HEK293T (cell line): ENCODE measurements at regions not wholly inside any gene's neighbourhood (a gene's known extent, or its start where the extent isn't known, plus 50 kb on each side); places are given as distances from the start of the nearest gene placed in this dataset.
"Not testable (repeated sequence)": the region's sequence is repeated elsewhere in the genome, so short reads cannot be mapped to it uniquely, and the experiment has no call there.

ENCODE experiments used
- CTCF ChIA-PET: fragments of 350-600 bp; formaldehyde crosslinking; extraction: SDS; loops from one replicate; lab custom pipeline; 2021; ENCODE audit warnings: antibody characterized with exemption, inconsistent platforms; lab: Yijun Ruan, JAX
- POLR2A ChIA-PET: fragments of 350-600 bp; formaldehyde crosslinking; extraction: SDS; loops from one replicate; lab custom pipeline; 2020; ENCODE audit warnings: antibody characterized with exemption, inconsistent platforms; lab: Yijun Ruan, JAX
- DNase-seq: peaks from one replicate; pipeline ENCODE4 v3.0.0; 2012; ENCODE audit warnings: mixed read lengths; ENCODE audit errors: extremely low spot score
- ARNT ChIP-seq: fragments of 450-650 bp; IDR thresholded peaks from 2 replicates; pipeline ENCODE4 v1.6.1; 2017; ENCODE audit warnings: mild to moderate bottlenecking
- BHLHE40 ChIP-seq: fragments of 450-650 bp; IDR thresholded peaks from 2 replicates; pipeline ENCODE4 v1.6.1; 2016; ENCODE audit warnings: mild to moderate bottlenecking, moderate library complexity, borderline replicate concordance
- CTBP1 ChIP-seq: fragments of 450-650 bp; IDR thresholded peaks from 2 replicates; pipeline ENCODE4 v1.6.1; 2016; ENCODE audit warnings: borderline replicate concordance
- ELF4 ChIP-seq: fragments of 450-650 bp; IDR thresholded peaks from 2 replicates; pipeline ENCODE4 v1.6.1; 2017; ENCODE audit warnings: antibody characterized with exemption
- FOXA1 ChIP-seq: fragments of 450-650 bp; IDR thresholded peaks from 2 replicates; pipeline ENCODE4 v1.6.1; 2016; ENCODE audit warnings: mild to moderate bottlenecking
- FOXK2 ChIP-seq: fragments of 450-650 bp; IDR thresholded peaks from 2 replicates; pipeline ENCODE4 v1.6.1; 2016; ENCODE audit warnings: mild to moderate bottlenecking
- FOXM1 ChIP-seq: fragments of 450-650 bp; IDR thresholded peaks from 2 replicates; pipeline ENCODE4 v1.6.1; 2017; ENCODE audit warnings: mild to moderate bottlenecking, borderline replicate concordance
- HDGF ChIP-seq: fragments of 450-650 bp; IDR thresholded peaks from 2 replicates; pipeline ENCODE4 v1.6.1; 2017; ENCODE audit warnings: antibody characterized with exemption, borderline replicate concordance
- L3MBTL2 ChIP-seq: fragments of 450-650 bp; conservative IDR thresholded peaks from 2 replicates; pipeline ENCODE4 v1.6.1; 2016; ENCODE audit warnings: mild to moderate bottlenecking
- LEF1 ChIP-seq: fragments of 450-650 bp; IDR thresholded peaks from 2 replicates; pipeline ENCODE4 v1.6.1; 2017; ENCODE audit warnings: mild to moderate bottlenecking, borderline replicate concordance
- NFRKB ChIP-seq: fragments of 450-650 bp; IDR thresholded peaks from 2 replicates; pipeline ENCODE4 v1.6.1; 2016; ENCODE audit warnings: mild to moderate bottlenecking, moderate library complexity
- SP1 ChIP-seq: fragments of 450-650 bp; IDR thresholded peaks from 2 replicates; pipeline ENCODE4 v1.6.1; 2017
- SUZ12 ChIP-seq: fragments of 450-650 bp; IDR thresholded peaks from 2 replicates; pipeline ENCODE4 v1.6.1; 2016; ENCODE audit warnings: mild to moderate bottlenecking
- TARDBP ChIP-seq: fragments of 450-650 bp; IDR thresholded peaks from 2 replicates; pipeline ENCODE4 v1.6.1; 2016
- ZNF384 ChIP-seq: fragments of 450-650 bp; IDR thresholded peaks from 2 replicates; pipeline ENCODE4 v1.6.1; 2016
- TF ChIP-seq, protein P1 (sequence below): fragments of 450-650 bp; IDR thresholded peaks from 2 replicates; pipeline ENCODE4 v1.6.1; 2016

DNA sequence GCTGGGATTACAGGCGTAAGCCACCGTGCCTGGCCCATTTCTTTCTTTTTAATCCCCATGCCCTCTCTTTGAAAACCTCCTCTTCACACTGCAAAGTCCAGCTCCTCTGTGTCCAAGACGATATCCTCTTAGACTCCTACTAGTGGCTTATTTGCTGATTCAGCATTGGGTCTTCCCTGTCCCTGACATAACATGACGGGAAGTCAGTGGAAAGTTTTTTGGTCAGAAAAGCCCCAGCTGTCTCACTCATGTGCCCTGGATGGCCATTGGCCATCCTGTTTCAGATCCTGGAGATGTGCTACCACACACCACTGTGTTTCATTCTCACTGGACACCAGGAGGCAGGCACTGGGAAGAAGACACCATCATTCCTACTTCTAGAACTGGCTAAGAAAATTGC lies 102.6 kb upstream of the MED13L start:
- TF ChIP-seq ARNT (no peak), CTBP1 (no peak), L3MBTL2 (no peak), SP1 (no peak), NFRKB (no peak)

DNA sequence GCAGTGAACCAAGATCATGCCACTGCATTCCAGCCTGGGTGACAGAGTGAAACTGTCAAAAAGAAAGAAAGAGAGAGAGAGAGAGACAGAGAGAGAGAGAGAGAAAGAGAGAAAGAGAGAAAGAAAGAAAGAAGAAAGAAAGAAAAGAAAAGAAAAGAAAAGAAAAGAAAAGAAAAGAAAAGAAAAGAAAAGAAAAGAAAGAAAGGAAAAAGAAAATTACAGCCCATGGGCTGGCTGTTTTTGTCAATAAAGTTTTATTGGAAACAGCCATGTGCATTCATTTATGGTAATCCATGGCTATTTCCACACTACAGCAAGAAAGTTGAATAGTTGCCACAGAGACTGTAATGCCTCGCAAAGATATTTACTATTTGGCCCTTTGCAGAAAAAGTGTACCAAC lies 103.2 kb upstream of the MED13L start:
- CTCF ChIA-PET, POLR2A ChIA-PET, DNase-seq: not testable (repeated sequence)

More for the DNA sequence above, 102.6 kb upstream of the MED13L start:
- DNase-seq: no peak
- ChIA-PET POLR2A (no interaction called here), CTCF (interaction anchor here (0.7 kb wide), 1 partner anchor 62 kb away, joined by 4 read pairs; no protein-coding TSS in a partner anchor)

DNA sequence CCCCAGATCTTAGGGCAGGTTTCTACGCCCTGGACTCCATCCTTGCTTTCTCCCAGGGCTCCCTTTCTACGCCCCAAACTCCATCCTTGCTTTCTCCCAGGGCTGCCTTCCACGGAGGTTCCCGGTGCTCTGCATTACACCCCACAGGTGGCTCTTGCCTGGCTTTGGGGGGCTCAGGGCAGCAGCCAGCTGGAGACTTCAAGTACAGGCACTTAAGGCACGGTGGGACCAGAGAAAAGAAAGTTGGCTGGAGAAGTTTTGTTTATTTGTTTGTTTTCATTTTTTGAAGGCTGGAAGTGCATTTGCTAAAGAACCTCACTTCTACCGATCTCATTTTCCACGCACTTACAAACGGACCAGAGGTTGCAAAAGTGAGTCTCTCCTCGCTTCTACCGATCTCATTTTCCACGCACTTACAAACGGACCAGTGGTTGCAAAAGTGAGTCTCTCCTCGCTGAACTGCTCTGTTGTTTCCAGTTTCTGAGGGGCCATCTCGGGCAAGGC lies 103.8 kb upstream of the MED13L start:
- ChIA-PET POLR2A (no interaction called here), CTCF (no interaction called here)
- TF ChIP-seq, protein P1, sequence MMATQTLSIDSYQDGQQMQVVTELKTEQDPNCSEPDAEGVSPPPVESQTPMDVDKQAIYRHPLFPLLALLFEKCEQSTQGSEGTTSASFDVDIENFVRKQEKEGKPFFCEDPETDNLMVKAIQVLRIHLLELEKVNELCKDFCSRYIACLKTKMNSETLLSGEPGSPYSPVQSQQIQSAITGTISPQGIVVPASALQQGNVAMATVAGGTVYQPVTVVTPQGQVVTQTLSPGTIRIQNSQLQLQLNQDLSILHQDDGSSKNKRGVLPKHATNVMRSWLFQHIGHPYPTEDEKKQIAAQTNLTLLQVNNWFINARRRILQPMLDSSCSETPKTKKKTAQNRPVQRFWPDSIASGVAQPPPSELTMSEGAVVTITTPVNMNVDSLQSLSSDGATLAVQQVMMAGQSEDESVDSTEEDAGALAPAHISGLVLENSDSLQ: no peak
- no peak for TF ChIP-seq ELF4
- no peak for TF ChIP-seq HDGF
- no peak for TF ChIP-seq FOXK2
- TF ChIP-seq FOXM1: no peak
- no peak for TF ChIP-seq SUZ12
- no peak for TF ChIP-seq TARDBP
- TF ChIP-seq BHLHE40: no peak
- no peak for TF ChIP-seq NFRKB
- DNase-seq: no peak

DNA sequence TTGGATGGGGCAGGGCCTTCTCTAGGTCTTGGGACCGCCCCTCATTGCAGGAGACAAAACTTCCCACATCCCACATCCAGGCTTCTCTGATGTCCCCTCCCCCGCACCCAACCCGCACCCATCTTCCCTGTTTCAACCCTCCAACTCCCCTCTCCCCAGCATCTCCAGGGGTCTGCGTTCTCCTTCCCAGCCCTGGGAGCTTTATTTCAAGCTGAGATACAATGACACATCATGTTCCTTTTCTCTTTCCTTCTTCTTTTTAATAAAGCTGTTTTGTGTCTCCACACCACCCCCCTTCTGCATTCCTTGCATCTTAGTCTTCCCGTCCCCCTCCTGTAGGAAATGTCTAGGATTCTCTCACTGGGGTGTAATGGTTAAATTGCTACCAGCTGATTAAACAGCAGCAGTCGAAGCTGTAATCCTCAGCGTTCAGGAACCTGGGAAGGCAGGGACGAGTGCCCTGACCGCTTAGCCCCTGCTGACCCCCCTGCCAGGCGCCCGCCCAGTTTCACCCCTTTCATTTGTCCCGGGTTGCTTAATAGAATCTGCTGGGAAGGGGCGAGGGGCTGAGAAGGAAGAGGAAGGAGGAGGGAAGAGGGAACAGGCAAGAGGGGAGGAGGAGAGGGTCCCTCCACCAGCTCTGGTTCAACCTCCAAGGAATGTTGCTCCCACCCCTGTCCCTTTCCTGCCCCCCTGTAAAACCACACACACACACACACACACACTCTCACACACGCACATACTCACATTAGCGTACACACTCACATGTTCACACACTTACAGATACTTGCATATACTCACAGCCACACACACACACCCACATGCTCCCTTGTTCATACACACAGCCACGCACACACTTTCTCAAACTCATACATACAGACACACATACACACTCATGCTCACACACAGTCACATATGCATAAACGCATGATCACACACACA lies 104.5 kb upstream of the MED13L start:
- POLR2A ChIA-PET: no interaction called here
- CTCF ChIA-PET: interaction anchor here (0.6 kb wide), 1 partner anchor 11 kb away, joined by 3 read pairs; no protein-coding TSS in a partner anchor
- no peak for TF ChIP-seq L3MBTL2
- TF ChIP-seq ELF4: no peak
- no peak for TF ChIP-seq TARDBP
- no peak for TF ChIP-seq LEF1
- TF ChIP-seq NFRKB: no peak
- TF ChIP-seq FOXA1: no peak
- TF ChIP-seq FOXM1: no peak
- no peak for TF ChIP-seq FOXK2
- no peak for TF ChIP-seq SUZ12
- TF ChIP-seq SP1: no peak
- TF ChIP-seq, protein P1: no peak
- TF ChIP-seq CTBP1: no peak
- no peak for DNase-seq

DNA sequence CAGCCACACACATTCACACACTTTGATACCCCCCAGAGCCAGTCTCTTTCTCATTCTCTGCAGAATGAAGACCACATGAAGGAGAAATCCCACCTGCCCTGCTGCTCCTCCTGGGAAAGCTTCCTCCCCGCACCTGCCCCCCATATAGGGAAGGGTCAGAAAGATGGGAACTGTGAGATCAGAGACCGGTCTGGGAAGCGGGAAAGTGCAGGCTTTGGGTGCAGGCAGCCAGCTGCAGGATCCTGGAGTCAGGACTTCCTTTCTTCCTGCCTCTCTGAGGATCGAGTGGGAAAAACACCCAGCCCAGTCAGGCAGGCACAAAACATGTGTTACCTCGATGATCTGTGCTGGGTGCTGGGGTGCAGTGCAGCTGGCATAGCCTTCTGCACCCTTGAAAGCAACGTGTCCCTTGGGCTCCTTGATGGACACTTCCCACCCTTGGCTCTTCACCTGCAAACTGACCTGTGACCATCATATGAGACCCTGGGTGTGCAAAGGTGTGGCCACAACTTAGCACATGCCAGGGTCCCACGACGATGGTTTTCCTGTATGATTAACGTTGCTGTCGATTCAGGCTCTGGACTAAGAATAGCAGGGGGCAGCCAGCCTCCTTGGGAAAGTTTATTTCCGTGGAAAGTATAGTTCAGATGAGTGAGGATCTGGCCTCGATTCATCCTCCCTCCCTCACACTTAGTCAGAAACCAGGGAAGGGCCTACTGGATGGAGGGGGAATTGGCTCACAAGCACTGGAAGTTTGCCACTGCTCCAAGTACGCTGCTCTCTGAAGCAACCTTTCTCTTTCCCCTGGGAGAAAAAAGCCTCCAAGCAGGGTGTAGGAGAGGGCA lies 105.4 kb upstream of the MED13L start:
- TF ChIP-seq FOXM1 (no peak), LEF1 (no peak), ARNT (no peak), NFRKB (no peak), FOXA1 (no peak), TARDBP (no peak)
- no peak for DNase-seq
- ChIA-PET POLR2A (no interaction called here), CTCF (no interaction called here)

DNA sequence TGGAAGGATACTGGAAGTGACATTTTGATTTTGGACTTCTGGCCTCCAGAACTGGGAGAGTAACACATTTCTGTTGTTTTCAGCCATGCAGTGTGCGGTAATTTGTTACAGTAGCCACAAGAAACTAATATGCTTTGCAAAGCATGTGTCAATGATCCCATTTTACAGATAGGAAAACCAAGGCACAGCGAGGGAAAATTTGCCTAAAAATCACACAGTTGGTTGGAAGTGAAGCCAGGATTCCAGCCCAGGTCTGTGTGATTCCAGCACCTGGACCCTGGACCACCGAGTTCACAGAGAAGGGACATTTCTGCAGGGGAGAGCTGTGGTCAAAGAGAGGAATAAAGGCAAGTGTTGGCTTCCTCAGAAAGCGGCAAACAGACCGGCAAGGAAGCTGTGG lies 106.7 kb upstream of the MED13L start:
- DNase-seq: no peak
- TF ChIP-seq FOXM1 (no peak), FOXK2 (no peak), ARNT (no peak), SP1 (no peak), NFRKB (no peak), BHLHE40 (no peak), ELF4 (no peak), L3MBTL2 (no peak), ZNF384 (no peak), SUZ12 (no peak), FOXA1 (no peak), CTBP1 (no peak)
- TF ChIP-seq, protein P1: no peak
- POLR2A ChIA-PET: no interaction called here
- CTCF ChIA-PET: no interaction called here
